Esophagus muscularis mucosa (tissue), 4 donors: ENCODE measurements at regions not wholly inside any gene's neighbourhood (a gene's known extent, or its start where the extent isn't known, plus 50 kb on each side); places are given as distances from the start of the nearest gene placed in this dataset.

Experiments used
- DNase-seq: peaks from one replicate; pipeline ENCODE4 v3.0.0-alpha.2; 2017; ENCODE audit errors: extremely low spot score
- H3K27ac ChIP-seq, 4 donors: fragments of 200-600 bp; sonication (generic); replicated peaks in 1 of 4; 1 replicate in 3 of 4; 2 replicates in 1 of 4; pipeline ENCODE4 v1.5.1; 2016 to 2019; ENCODE audit warnings: mild to moderate bottlenecking in 1 of 4
- H3K27me3 ChIP-seq, 4 donors: fragments of 200-600 bp; sonication (generic); one replicate each; pipeline versions ENCODE4 v1.5.1 to v1.6.0; 2016 to 2019
- H3K36me3 ChIP-seq, 4 donors: fragments of 200-600 bp; sonication (generic); one replicate each; pipeline ENCODE4 v1.5.1; 2016 to 2019
- H3K4me1 ChIP-seq, 4 donors: fragments of 200-600 bp; sonication (generic); one replicate each; pipeline ENCODE4 v1.5.1; 2016 to 2019
- H3K4me3 ChIP-seq, 4 donors: fragments of 200-600 bp; sonication (generic); 1 replicate in 2 of 4; 2 replicates in 2 of 4; pipeline ENCODE4 v1.5.1; 2016 to 2019; ENCODE audit warnings: mild to moderate bottlenecking in 4 of 4, moderate library complexity in 1 of 4
- H3K9me3 ChIP-seq, 4 donors: fragments of 200-600 bp; sonication (generic); 1 replicate in 3 of 4; 2 replicates in 1 of 4; pipeline ENCODE4 v1.5.1; 2016 to 2019
- EP300 ChIP-seq: sonication (generic); formaldehyde crosslinking; IDR thresholded peaks from one replicate; pipeline ENCODE4 v1.6.1; 2017; ENCODE audit warnings: antibody characterized with exemption
- POLR2A ChIP-seq: fragments of 450-650 bp; IDR thresholded peaks from one replicate; pipeline ENCODE4 v1.6.1; 2017; ENCODE audit warnings: antibody characterized with exemption, moderate library complexity, mild to moderate bottlenecking, low read depth
- POLR2AphosphoS5 ChIP-seq, 2 donors: sonication (generic); formaldehyde crosslinking; IDR thresholded peaks; one replicate each; pipeline ENCODE4 v1.6.1; 2017; ENCODE audit warnings: antibody characterized with exemption in 2 of 2
- WGBS: methylation state at CpG from one replicate; pipeline ENCODE4 v1.1.5; 2018; 5-methylcytosine and 5-hydroxymethylcytosine counted together
- intact Hi-C: fragments of 100-400 bp; cut with DNase I; formaldehyde crosslinking; loops from one replicate; pipeline ENCODE4 v1.15.1; 2023
- TF ChIP-seq, protein P1 (sequence below), 3 experiments: fragments of 200-600 bp in 2 of 3; fragments of 450-650 bp in 1 of 3; sonication (generic) in 2 of 3; IDR thresholded peaks; one replicate each; pipeline ENCODE4 v1.5.1; 2017 to 2019; ENCODE audit warnings: antibody characterized with exemption in 3 of 3, mild to moderate bottlenecking in 2 of 3, moderate library complexity in 1 of 3

DNA sequence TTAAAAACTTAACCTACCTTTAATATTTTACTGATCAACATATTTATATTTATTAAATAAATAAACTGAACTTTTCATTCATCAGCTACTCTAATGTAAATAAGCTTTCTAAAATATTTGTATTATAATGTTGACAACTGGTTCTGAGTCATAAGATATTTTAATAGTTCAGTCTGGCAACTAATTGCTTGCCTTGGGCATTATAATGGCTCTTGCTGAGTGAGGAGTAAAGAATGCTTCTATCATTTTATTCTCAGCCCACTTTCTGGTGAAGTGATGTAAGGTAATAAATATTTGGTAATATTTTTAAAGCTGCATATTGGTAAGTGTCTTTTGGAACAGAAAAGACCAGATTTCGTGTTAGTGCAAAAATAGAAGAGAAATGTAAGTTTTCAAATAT lies 81.5 kb downstream of the DIPK2A start:
- no peak for DNase-seq
- TF ChIP-seq POLR2A (no peak), EP300 (no peak), POLR2AphosphoS5 (IDR thresholded peaks at IDR 0.05) (no peak)
- TF ChIP-seq, protein P1, sequence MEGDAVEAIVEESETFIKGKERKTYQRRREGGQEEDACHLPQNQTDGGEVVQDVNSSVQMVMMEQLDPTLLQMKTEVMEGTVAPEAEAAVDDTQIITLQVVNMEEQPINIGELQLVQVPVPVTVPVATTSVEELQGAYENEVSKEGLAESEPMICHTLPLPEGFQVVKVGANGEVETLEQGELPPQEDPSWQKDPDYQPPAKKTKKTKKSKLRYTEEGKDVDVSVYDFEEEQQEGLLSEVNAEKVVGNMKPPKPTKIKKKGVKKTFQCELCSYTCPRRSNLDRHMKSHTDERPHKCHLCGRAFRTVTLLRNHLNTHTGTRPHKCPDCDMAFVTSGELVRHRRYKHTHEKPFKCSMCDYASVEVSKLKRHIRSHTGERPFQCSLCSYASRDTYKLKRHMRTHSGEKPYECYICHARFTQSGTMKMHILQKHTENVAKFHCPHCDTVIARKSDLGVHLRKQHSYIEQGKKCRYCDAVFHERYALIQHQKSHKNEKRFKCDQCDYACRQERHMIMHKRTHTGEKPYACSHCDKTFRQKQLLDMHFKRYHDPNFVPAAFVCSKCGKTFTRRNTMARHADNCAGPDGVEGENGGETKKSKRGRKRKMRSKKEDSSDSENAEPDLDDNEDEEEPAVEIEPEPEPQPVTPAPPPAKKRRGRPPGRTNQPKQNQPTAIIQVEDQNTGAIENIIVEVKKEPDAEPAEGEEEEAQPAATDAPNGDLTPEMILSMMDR (IDR thresholded peaks at IDR 0.05), result no peak
- H3K4me3 ChIP-seq, result no peak overlapping the region
- H3K4me1 ChIP-seq, result peaks cover 0 to 10% (median 0%) of the 10 kb centered on the region in 4 donors
- intact Hi-C loops, result no loop called here
- WGBS, result 67% methylated on average over 1 of the region's 1 CpG
- no peaks in the 10 kb centered on the region for H3K27me3 ChIP-seq
- no peaks in the 10 kb centered on the region for H3K9me3 ChIP-seq
- no peaks in the 10 kb centered on the region for H3K36me3 ChIP-seq
- H3K27ac ChIP-seq, result no peak overlapping the region

DNA sequence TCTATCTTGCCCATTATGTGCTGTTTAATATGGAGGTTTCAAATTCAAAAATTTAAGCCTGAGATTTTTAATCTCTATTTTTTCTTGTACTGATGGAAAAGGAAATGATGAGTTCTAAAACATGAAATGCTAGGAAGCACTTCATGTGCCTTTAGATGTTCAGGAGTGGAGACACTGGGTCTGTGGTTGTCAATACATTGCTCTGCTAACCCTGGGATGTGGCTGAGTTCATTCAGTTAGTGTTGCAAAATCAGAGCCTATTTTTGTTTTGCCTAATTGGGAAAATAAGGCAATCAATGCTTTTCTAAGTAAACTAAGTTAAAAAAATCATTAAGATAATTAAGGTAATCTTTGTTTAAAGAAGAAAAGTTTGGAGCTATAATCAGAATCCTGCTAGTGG lies 83.1 kb downstream of the DIPK2A start:
- Histone ChIP-seq H3K27ac (no peak overlapping the region), H3K9me3 (no peaks in the 10 kb centered on the region), H3K4me1 (peaks cover 0 to 10% (median 0%) of the 10 kb centered on the region in 4 donors), H3K27me3 (no peaks in the 10 kb centered on the region), H3K36me3 (no peaks in the 10 kb centered on the region), H3K4me3 (no peak overlapping the region)
- intact Hi-C loops, result no loop called here
- no peak for TF ChIP-seq EP300
- TF ChIP-seq POLR2AphosphoS5 (IDR thresholded peaks at IDR 0.05), result no peak
- TF ChIP-seq, protein P1 (IDR thresholded peaks at IDR 0.05), result no peak
- TF ChIP-seq POLR2A, result no peak
- no peak for DNase-seq

DNA sequence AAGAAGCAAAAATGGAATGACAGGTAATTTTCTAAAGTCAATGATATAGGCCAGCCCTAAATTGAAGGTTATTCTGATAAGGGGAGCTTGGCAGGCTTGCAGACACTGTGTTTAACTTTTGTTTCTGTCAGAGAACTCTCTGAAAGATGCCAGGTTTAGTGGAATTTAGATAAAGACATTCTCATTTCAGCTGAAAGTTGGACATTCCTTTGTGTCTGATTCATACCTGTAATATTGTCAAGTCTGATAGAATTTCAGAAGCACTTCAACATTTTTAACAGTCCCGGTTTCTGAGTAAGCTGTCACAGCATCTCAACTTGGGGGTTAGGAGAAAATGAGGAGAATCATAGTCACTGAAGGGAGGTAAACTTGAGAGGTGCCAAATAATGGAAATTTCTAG lies 84.0 kb downstream of the DIPK2A start:
- H3K9me3 ChIP-seq, result no peaks in the 10 kb centered on the region
- DNase-seq, result no peak
- TF ChIP-seq POLR2AphosphoS5 (IDR thresholded peaks at IDR 0.05), result no peak
- no peak for TF ChIP-seq POLR2A
- TF ChIP-seq, protein P1 (IDR thresholded peaks at IDR 0.05), result no peak
- TF ChIP-seq EP300, result no peak
- H3K4me1 ChIP-seq, result peaks cover 0 to 10% (median 0%) of the 10 kb centered on the region in 4 donors
- 67% methylated on average over 1 of the region's 1 CpG for WGBS
- intact Hi-C loops, result no loop called here
- H3K27me3 ChIP-seq, result no peaks in the 10 kb centered on the region
- no peaks in the 10 kb centered on the region for H3K36me3 ChIP-seq
- H3K4me3 ChIP-seq, result no peak overlapping the region
- H3K27ac ChIP-seq, result no peak overlapping the region

DNA sequence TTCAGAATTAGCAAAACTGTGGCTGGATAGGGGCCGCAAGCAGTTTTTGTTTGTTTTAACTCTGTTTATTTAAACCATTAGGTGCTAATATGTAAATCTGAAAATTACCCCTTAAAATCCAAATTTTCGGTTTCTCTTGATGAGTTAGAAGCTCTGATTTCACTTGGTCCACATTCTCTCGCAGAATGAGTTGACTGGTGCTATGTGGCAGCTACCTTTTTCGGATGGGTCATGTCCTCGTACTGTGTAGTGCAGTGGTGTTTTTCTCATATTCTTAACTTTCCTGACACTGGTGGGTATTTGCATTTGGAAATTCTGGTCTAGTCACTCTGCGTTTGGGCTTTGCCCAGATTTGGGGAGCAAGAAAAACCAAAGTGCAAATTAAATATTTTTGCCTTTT lies 87.1 kb downstream of the DIPK2A start:
- H3K36me3 ChIP-seq, result no peaks in the 10 kb centered on the region
- WGBS, result 90% methylated on average over 6 of the region's 6 CpGs
- TF ChIP-seq, protein P1 (IDR thresholded peaks at IDR 0.05), result no peak
- TF ChIP-seq EP300, result no peak
- no peak for TF ChIP-seq POLR2AphosphoS5 (IDR thresholded peaks at IDR 0.05)
- TF ChIP-seq POLR2A, result no peak
- H3K9me3 ChIP-seq, result no peaks in the 10 kb centered on the region
- peaks cover 0 to 2% (median 0%) of the 10 kb centered on the region in 4 donors for H3K4me1 ChIP-seq
- intact Hi-C loops, result no loop called here
- no peak overlapping the region for H3K4me3 ChIP-seq
- no peaks in the 10 kb centered on the region for H3K27me3 ChIP-seq
- DNase-seq, result no peak
- H3K27ac ChIP-seq, result no peak overlapping the region

DNA sequence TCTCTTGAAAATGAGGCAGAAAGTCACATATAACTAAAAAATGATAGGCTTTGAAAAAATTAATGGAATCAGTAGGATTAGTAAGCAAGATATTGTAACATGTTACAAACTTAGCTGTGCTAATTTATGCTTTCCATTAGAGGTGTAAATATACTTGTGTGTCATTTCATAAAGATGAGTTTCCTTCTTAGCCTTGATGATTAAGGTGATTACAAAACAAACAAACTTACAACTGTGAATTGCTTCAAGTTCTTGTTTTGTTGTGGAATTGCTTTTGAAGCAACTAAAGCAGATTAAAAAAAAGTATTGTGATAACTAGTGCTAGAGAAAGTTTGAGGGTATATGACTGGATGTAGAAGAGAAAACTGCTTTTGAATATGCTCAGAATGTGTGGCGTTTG lies 87.9 kb downstream of the DIPK2A start:
- Histone ChIP-seq H3K36me3 (no peaks in the 10 kb centered on the region), H3K4me1 (no peaks in the 10 kb centered on the region), H3K4me3 (no peak overlapping the region), H3K27me3 (no peaks in the 10 kb centered on the region), H3K9me3 (no peaks in the 10 kb centered on the region), H3K27ac (no peak overlapping the region)
- TF ChIP-seq, protein P1 (IDR thresholded peaks at IDR 0.05), result no peak
- no peak for TF ChIP-seq POLR2AphosphoS5 (IDR thresholded peaks at IDR 0.05)
- TF ChIP-seq POLR2A, result no peak
- no peak for TF ChIP-seq EP300
- no peak for DNase-seq
- WGBS, result 90% methylated on average over 1 of the region's 1 CpG
- intact Hi-C loops, result no loop called here
